ENCODE measurements at regions not wholly inside any gene's neighbourhood (a gene's known extent, or its start where the extent isn't known, plus 50 kb on each side); places are given as distances from the start of the nearest gene placed in this dataset.
"Not testable (repeated sequence)": the region's sequence is repeated elsewhere in the genome, so short reads cannot be mapped to it uniquely, and the experiment has no call there.

DNA sequence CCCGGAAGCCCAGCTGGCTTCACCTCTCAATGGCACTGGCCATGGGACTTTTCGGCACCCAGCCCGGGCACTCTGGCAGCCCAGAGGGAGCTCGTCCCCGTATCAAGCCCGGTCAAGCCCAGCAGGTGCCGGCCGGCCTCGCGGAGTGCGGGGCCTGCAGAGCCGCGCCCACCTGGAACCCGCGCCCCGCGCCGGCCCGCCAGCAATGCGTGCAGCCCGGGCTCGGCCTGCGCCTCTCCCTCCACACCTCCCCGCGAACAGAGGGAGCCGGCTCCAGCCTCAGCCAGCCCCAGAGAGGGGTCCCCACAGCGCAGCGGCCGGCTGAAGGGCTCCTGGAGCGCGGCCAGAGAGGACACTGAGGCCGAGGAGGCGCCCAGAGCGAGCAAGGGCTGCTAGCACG lies 133.6 kb upstream of the FRG1 start:
- no peak for DNase-seq

DNA sequence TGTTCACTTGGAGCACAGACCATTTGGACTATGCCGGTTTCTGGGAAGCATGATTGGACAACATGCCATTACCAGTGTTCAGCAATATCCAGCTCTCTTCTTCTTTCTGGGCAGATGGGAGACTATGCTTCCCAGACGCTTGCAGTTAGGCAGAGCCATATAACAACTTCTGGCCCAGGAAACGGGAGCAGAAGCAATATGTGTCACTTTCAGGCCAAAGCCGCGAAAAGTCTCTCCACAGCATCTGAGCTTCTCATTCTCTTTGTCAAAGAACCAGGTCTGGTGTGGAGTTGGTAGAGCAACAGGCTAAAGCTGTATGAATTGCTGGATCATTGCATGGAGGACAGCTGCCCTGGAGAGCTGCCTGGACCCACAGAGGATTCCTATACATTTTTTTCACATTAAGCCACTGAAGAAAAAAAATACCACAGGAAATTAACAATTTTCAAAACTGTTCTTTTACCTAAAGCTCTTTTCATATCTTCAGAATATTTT lies 131.4 kb upstream of the FRG1 start:
- no peak for DNase-seq

DNA sequence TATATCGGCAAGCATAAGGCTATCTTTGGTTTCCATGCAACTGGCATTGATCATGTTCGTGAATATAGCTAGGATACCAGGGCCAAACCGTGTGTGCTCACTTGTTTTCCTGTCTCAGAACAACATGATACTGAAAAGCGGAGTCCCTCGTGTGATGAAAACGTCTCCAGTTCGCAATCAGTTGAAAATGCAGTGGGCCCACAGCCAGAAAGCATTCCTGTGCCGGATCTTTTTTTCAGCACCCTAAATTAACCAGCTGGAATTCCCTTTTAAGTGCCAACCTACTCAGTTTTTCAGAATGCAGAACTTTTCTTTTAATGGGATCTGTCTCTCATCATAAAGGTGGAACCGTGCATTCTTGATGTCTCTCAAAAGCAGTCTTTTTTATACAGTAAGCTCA lies 130.8 kb upstream of the FRG1 start:
- DNase-seq = no peak

DNA sequence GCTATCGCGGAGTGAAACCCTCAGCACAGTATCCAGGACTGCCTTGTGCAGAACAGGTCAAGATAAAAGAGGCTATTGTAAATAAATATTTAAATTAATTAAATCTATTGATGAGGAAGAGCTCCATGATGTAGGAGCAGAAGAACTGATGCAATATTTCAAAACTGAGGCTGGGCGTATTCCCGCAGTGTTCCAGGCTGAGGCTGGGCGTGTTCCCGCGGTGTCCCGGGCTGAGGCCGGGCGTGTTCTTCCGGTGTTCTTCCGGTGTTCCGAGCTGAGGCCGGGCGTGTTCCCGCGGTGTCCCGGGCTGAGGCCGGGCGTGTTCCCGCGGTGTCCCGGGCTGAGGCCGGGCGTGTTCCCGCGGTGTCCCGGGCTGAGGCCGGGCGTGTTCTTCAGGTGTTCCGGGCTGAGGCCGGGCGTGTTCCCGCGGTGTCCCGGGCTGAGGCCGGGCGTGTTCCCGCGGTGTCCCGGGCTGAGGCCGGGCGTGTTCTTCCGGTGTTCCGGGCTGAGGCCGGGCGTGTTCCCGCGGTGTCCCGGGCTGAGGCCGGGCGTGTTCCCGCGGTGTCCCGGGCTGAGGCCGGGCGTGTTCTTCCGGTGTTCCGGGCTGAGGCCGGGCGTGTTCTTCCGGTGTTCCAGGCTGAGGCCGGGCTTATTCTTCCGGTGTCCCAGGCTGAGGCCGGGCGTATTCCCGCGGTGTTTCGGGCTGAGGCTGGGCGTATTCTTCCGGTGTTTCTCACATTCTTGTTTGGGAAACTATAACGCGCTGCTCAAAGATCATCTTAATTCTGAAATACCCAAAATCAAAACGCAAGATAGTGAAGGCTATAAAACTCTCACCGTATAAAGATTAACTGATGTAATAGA lies 130.1 kb upstream of the FRG1 start:
- DNase-seq = not testable (repeated sequence)

DNA sequence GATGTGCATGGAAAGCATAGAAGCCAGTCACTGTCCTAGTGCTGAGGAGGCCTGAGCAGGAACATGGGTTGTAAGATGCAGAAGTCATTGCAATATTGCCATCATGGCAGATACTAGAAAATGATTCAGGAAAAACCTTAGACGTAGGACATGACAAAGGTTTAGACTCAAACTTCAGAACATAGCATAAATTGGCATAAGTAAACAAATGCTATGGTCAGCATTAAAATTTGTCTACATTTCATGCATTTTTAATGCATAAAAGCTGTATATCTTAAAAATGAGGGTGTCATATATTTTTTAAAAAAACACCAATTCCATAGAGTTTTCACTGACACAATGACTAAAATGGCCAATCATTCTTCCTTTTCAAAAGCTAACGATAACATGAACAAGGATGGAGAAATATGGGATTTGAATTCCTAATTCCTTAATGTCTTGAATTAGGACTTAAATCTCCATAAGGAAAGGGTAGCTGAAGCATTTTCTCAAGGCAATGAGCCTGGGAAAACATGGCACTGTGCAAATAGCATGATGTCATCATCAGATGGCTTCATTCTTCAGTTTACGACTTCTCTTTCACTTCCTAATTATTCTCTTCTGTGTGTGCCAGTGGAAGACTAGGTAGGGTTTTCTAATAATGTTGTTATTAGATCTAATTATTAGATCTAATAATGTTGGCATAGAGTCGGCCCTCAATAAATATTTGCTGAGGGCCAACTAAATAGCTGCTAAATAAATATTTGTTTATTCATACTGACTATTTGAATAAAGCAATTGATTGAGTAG lies 125.1 kb upstream of the FRG1 start:
- no peak for DNase-seq

DNA sequence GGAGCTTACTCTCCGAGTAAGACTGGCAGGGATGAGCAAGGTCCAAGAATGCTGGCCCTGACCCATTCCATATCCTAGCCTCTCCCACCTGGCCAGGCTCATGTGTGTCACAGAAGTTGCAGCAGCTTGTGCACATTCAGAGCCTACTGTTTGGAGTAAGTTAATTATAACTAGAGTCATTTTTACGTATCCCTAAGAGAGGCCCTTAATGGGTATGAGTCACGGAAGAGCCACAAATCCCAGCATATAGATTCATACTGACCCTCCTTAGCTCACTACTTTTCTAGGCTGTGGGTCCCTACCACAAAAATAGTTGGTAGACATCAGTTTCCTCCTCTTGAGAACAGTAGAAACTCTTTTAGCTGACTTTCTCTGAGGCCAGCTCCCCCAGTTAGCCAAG lies 118.3 kb upstream of the FRG1 start:
- DNase-seq = no peak

DNA sequence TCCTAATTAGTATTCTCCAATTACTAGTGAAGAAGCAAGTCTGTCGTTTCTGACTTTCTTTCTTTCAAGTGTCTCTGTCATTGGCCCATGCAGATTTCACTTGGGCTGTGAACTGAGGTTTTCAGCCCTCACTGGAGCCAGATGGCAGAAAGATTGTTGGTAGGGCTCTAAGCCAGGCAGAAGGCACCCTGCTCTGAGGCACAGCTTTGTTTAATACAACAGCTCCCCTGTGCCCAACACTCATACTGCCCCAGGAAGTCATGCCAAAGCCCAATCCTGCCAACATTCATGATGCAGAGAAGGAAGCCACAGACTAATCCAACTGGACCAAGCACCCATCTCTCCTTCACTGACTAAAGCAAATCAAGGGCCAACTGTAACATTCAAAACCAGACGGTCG lies 117.1 kb upstream of the FRG1 start:
- no peak for DNase-seq

DNA sequence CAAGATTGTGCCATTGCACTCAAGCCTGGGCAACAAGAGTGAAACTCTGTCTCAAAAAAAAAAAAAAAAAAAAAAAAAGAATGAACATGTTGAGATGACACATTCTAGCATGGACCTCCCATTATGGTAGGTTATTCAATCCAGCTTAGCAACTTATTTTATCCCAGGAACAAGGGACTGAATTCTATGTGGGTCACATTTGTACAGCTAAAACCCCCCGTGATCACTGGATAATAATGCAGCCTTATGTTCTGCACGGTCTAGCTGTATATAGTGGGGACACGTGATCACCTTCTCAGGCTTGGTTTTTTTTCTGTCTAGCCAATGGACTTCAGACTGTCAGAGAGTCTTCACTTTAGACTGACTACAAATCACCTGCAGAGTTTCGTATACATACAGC lies 115.2 kb upstream of the FRG1 start:
- no peak for DNase-seq

DNA sequence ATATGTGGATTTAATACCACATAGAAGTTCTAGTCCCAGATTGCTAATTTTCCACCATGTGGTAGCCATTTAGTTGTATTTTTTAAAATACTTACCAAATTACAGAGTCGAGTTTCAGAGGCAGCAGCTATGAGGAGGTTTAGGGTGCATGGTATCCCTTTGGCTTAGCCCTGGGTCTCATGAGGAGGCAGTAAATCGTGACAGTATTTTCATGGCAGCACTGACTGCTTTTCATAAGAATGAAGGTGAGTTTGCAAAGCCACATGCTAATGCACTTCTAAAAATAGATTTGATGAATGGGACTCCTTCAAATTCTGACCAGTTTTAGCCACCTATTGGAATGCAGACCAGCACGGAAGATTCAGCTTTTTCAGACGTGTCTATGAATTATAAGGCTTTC lies 114.0 kb upstream of the FRG1 start:
- DNase-seq = no peak

DNA sequence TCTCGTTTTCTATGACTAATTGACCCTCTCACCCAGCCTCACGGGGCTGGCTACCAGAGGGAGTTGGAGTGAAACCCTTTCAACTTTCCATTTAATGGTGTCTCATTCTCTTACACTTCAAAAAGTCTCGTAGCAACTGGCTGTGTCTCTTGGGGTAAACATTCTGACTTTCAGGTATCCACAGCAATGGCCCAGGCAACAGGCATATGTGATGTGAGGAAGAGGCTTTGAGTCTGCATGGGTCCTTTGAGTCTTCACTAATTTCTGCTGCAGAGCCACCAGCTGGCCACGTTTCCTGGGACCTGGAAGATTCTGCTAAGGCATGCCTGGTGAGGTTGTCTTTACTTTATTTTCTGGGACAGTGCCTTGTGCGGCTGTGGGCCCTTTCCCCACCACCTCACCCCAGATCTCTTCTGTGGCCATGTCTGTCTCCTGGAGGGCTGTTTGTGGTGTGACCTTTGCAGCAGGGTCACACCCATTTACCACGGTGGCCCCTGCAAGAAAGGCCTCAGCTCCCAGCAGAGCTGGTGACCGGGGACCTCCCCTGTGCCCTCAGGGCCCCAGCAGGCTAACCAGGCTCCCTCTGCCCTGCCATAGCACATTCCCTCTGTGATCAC lies 112.5 kb upstream of the FRG1 start:
- DNase-seq = no peak

DNA sequence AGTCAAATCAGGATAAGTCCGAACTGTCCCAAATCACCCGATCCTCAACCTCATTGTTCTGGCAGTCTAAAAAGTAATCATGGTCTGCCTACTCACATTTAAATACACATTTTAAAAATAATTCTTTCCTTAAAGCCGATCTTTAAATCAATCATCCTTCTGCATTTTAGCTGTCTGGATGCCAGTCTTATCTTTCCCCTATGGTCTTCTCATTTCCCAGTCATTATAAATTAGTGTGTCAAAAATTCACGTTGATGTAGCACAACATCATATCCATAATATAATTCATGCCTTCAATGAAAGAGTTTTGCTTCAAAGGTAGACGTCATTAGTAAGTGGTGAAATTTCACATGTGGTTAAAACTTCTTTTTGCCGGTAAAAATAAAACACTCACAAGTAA lies 108.1 kb upstream of the FRG1 start:
- DNase-seq = no peak

DNA sequence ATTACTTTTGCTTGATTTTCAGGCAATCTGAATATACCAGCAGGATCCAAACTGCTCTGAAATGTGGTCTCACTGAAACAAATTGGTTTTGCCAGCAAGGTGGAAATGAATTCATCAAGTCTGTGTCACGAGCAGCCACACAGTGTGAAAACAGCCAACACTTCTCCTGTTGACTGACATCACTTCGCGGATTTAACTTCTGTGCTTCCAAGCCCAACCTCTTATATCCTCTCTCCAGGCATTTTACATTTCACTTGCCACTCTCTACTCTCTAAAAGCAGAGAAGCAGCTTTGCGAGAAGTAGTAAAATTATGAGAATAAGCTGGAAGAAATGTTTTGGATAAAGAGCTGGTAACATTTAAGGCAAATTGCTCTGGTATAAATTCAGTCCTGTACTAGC lies 106.1 kb upstream of the FRG1 start:
- no peak for DNase-seq

DNA sequence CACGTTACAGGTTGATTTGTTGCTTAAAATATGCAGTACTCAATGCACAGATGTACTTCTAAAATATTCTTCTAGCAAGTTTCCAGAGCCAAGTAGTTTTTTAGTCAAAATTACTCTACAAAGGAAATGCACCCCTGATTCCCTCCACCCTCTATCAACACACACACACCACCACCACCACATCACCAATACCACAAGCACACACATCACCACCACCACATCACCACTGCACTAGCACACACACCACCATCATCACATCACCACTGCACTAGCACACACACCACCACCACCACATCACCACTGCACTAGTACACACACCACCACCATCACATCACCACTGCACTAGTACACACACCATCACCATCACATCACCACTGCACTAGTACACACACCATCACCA lies 105.2 kb upstream of the FRG1 start:
- DNase-seq = no peak

DNA sequence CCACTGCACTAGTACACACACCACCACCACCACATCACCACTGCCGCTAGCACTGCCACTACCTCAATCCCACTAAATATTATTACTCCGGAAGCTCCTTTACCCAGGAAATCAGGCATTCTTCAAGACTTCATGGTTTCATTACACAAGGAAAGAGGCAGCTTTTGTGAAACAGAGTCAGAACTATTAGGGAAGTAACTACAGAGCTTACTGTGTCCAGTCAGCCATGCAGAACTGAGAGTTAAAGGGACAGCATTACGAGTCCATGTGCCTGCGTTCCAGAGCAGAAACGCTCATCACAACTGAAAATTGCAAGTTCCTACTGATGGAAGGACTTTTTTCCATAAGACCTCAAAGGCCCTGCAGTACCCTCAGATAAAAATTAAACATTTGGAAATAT lies 103.2 kb upstream of the FRG1 start:
- no peak for DNase-seq

DNA sequence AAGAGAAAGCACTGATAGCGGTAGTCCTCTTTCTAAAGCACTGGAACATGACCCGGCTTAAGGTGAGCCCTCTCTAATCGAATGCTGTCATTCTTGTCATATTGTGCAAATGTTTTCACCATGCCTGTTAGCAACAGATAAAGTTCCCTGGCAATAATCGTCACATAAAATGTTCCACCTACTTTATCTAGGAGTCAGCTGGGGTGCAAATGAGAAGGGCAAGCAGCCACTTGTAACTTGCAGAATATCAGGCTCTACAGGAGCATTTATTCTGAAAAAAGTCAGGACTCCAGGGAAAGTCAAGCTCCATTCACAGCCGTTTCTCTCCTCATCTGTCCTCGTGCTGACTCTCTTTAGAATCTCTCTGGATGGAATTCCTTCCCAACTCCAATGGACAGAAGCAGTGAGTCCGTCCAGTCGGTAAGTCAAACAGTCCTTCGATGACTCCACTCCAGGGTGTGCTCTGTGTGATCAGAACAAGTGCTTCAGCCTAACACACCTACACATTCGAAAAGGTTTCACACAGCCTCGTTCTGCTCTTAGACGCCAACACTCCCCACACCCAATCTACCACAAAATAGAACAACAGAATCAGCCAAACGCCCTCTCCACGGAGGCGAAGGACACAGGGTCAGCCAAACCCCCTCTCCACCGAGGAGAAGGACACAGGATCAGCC lies 101.7 kb upstream of the FRG1 start:
- DNase-seq = no peak

DNA sequence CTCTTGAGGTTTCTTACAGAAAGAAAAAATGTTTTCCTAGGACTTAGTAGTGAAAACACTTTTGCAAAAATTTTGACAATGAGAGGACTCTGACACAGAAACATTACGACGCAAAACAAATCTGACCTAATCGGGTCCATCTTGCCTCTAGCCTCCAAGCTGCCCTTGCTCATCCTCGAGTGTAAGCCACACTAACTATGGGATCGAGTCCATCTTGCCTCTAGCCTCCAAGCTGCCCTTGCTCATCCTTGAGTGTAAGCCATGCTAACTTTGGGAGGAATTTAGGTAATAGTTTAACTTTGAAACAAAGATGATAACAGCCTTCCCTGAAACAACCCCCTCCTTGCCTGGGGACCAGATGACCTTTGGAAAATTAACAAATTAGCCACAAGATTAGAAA lies 100.3 kb upstream of the FRG1 start:
- no peak for DNase-seq

DNA sequence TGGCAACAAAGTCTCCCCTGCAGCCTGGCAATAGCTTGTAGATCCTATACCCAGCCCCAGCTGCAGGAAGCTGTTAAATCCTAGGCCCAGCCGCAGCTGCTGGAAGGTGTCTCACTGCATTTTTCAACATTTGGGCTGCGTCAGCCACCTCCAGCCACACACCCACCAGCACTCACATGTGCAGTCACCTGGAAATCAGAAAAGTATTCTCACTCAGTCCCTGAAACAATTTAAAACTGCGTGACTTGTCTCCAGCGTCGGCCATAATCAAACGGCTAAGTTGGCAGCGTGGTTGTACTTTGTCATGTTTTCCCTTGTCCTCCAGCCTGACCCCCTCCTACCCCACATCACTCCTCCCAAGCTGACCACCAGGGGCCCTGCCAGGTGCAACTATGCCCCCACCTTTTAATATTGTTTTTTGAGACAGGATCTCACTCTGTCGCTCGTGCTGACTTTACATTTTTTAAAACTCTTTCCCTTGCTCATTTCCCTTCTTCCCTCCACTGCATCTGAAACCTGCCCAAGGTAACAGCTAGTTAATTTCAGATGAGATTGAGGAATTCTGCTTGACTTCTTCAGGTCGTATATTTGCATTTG lies 97.2 kb upstream of the FRG1 start:
- no peak for DNase-seq

DNA sequence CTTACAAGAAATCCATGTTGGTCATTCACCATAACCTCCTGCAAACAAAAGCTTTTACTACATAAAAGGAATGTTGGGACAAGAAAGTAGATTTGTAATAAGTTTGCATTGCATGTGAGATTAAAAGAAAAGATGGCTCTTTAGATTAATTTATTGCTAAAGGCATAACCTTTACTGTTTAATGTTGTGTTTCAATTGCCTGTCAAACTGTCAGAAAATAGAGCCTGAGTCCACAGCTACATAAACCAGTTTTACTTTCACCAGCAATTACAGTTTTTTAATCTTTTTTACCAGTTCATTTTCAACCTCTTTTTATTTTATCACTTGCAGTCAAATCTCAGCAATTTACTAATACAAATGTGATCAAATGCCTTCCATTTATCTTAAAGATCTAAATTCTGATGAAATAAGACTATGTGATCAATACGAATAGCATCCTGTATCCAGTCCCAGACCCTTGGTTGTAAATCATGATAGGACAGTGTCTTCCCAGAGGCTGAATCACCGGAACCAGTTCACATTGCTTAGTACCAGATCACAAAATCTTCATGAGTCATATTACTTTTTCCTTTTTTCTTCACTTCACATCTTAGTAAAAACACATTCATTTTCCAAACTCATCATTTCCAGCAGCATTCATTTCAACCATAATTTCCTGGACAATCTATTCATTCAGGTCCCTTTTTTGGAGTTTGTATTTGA lies 95.4 kb upstream of the FRG1 start:
- no peak for DNase-seq

DNA sequence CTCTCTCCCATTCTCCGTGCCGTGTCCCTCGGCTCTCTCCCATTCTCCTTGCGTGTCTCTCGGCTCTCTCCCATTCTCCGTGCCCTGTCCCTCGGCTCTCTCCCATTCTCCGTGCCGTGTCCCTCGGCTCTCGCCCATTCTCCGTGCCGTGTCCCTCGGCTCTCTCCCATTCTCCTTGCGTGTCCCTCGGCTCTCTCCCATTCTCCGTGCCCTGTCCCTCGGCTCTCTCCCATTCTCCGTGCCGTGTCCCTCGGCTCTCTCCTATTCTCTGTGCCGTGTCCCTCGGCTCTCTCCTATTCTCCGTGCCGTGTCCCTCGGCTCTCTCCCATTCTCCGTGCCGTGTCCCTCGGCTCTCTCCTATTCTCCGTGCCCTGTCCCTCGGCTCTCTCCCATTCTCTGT lies 94.6 kb upstream of the FRG1 start:
- DNase-seq = not testable (repeated sequence)

DNA sequence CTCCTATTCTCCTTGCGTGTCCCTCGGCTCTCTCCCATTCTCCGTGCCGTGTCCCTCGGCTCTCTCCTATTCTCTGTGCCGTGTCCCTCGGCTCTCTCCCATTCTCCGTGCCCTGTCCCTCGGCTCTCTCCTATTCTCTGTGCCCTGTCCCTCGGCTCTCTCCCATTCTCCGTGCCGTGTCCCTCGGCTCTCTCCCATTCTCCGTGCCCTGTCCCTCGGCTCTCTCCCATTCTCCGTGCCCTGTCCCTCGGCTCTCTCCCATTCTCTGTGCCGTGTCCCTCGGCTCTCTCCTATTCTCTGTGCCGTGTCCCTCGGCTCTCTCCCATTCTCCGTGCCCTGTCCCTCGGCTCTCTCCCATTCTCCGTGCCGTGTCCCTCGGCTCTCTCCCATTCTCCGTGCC lies 94.1 kb upstream of the FRG1 start:
- DNase-seq = not testable (repeated sequence)

DNA sequence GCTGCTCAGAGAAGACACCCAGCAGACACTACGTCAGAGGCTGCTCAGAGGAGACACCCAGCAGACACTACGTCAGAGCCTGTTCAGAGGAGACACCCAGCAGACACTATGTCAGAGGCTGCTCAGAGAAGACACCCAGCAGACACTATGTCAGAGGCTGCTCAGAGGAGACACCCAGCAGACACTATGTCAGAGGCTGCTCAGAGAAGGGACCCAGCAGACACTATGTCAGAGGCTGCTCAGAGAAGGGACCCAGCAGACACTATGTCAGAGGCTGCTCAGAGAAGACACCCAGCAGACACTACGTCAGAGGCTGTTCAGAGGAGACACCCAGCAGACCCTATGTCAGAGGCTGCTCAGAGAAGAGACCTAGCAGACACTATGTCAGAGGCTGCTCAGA lies 92.0 kb upstream of the FRG1 start:
- not testable (repeated sequence) for DNase-seq

DNA sequence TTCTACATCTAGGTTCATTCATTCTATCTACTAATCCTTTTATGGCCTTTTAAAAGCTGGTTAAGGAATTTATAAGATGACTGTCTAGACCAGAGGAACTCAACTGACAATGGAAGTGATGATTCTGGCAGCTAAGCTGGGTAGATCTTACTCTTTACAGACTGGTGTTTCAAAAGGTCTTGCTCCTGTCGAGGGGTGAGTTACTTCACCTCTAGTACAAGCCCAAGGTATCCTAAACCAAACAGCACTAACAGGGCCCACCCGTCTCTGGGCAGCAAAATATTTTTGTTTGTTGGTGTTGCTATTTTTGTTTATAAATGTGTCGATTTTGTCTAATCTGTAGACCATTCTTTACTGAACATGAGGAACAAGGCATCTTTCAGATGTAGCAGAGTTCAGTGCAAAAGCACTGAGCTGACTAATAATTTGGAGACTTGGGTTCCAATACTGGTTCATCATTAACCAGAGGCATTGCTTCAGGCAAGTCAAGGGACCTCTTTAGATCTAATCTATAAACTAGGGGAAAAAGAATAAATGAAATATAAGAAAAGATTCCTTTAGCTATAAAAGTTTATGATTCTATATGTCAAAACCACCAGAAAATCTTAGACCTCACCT lies 90.3 kb upstream of the FRG1 start:
- DNase-seq = no peak

Measured in activated CD4-positive, alpha-beta T cell treated with anti-CD3 and anti-CD28 coated beads for 4 hours (primary cell).